ENCODE measurements at regions not wholly inside any gene's neighbourhood (a gene's known extent, or its start where the extent isn't known, plus 50 kb on each side); places are given as distances from the start of the nearest gene placed in this dataset.
"Not testable (repeated sequence)": the region's sequence is repeated elsewhere in the genome, so short reads cannot be mapped to it uniquely, and the experiment has no call there.

DNA sequence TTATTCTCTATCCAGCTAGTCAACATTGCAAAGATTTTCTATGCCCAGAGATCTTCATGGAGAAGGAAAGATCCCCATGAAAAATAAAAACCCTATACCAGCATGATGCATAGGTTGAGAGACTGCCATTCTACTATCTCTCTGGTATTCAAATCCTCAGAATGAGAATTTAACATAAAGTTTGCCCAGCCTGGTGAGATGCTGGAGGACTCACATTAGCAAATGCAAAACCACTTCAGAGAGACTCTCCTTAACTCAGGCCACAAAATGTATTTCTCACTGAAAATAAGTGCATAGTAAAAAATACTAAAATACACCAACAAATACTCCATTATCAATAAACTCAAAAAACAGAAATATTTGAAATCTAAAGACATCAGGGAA, 430.0 kb upstream of the RUNX1 start:
- no peak for DNase-seq

DNA sequence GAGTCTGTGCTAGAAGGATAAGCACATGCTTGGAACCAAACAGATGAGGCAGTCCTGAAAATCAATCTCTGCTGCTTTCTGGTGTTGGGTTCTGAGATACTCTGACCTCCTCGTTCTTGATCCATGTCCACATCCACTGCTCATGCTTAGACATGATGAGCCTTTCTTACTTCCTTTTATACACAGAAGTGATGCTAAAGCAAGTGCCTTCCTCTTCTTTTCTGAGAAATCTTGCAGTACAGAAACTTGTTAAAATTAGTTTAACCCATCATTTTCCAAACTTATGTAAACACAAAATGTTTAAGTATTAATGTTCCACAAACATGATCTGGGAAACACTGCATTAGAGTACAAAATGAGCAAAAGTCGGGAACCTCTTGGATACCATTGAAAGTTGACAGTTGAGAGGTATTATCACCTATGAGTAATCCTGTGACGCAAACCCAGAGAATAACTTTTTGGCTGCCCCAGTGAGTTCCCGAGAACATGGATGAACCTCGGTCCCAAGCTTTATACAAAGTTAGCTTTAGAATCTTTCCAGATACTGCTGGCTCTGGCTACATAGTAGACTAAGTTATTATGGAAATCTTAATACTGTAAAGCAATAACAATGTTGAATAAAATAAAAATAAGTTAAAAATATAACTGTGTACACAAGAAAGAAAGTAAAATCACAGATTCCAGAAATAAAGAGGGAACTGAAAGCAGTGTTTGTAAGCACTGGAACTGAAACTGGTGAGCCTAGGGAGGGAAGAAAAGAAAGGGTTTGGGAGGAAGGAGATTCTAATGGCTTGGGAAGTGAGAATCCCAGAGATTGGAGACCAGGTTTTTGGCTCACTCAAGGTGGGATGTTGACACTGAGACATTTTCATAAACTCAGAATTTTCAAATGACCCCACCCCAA, 429.3 kb upstream of the RUNX1 start:
- no peak for DNase-seq

DNA sequence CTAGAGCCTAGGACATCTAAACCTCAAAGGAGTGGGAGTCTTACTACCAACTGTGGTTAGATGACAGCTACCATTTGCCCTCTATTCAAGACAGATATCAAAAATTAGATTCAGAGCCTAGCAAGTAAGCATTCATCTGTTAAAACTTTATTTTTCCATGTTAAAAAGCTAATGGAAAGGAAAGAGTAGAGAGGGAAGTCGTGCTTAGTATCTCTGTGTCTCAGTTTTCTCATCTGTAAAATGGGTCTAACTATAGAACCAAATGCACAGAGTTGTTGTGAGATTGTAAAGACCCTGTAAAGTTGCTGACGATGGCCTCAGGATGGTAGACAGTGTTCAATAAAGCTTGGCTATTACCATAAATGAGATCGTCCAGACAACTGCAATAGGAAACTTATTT, 428.5 kb upstream of the RUNX1 start:
- DNase-seq = no peak

DNA sequence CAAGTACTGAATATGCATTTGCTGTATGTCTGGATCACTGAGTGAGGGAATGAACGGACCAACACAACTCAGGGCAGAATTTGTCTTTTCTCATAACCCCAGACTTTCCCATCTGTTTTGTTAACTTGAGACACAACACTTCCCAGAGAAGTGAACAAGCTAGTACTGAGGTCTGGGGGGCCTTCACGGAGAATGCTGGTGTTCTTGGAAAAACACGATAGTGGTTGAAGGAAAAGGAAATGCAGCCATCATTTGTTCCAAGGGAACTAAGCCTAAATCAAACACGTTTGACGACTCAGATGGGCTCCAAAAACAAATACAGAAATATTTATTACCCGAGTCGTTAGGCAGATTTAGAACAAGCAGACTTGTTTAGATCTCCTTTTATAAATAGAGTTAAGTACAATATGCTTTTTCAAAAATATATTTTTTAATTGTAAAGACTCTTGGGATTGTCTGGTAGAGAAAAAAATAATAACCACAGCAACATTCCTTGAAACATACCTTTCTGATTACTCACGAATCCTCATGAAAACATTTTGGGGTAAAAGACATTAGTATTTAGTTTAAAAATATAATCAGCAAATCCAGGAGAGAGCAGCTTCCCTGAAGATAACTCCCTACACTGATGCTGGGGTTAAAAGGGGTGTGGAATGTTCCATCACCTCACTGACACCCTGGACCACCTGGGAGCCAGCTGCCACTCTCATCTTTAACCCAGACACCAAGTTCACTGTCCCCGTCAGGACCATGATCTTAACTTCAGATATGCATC, 427.7 kb upstream of the RUNX1 start:
- no peak for DNase-seq

DNA sequence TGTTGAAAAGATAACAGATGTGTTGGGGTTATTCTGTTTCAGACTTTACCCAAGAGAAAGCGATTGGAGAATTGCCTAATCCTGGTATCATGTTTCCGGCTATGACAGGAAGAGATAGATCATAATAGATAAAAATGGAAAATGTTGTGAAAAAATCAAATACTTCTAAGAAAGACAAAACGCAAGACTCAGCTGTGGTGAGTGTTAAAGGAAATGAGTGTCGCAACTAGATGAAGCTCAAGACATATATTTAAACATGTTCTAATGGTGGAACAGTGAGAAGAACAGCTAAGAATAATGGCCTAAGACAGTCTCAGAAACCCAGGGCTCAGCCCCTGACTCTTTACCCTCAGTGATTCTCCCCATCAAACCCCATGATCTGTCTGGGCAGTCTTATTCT, 426.7 kb upstream of the RUNX1 start:
- DNase-seq = no peak

DNA sequence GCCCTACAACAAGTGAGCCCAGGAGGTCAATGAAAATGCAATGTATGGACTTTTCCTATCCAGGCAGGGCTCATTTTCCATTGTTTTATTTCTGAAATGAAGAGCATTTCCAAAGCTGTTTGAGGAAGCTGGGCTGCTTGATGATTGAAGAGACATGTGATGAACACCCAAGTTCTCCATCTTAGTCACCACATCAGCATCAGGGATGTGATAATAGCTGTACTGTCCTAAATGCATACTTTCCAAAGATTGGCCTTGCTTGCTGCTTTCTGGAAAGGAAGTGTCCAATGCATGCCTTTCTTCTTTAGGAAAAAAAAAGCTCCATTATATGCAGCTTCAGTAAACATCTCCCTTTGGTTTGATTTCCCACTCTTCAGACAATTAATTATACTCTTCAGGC, 425.9 kb upstream of the RUNX1 start:
- DNase-seq = no peak

DNA sequence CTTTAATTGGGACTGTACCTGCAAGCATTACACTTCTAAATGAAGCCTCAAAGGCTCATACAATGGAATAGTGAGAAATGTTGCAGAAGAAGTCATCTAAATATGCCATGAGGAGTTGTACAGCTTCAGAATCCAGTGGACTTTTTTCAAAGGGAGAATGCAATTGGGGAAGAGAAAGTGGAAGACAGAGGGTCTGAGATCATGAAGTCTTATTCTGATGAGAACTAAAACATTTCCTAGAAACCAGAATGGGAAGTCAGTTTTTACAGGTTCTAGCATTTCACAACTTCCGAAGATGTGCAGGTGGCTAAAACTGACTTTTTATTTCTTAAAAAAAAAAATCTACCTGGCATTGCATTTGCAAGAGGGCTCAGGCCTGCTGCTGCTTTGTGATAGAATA, 424.4 kb upstream of the RUNX1 start:
- no peak for DNase-seq

DNA sequence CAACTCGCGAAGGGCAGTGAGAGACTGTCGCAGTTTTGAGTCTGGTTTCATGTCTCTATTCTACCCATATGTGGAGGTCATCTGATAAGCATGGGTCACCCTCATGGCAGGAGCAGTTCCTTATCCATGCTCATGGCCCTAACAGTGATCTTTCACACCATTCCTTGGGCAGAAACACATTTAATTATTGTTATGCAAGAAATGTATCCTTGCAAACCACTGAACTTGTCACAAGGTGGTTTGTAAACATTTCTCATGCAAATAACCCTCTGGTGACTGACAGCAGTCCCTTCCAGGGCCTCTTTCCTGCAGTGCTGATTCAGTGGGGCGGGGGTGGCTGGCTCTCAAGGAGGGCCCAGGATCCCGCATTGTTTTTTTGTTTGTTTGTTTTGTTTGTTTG, 421.4 kb upstream of the RUNX1 start:
- DNase-seq = no peak

DNA sequence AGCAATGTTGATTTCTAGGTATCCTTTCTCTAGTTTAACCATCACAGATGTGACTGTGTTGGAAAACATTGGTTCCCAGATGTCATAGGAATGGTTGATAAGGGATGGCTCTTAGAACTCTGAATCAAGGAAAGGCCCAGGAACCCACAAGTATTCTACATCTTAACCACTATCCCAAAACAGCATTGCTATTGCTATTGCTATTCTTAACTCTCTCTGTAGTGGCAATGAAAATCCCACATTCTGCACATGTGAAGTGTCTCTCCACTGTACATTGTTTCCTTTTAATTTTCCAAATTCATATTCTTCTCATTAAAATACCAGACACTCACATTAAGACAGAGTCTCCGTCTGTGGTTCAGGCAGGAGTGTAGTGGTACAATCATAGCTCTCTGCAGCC, 420.4 kb upstream of the RUNX1 start:
- DNase-seq = no peak

DNA sequence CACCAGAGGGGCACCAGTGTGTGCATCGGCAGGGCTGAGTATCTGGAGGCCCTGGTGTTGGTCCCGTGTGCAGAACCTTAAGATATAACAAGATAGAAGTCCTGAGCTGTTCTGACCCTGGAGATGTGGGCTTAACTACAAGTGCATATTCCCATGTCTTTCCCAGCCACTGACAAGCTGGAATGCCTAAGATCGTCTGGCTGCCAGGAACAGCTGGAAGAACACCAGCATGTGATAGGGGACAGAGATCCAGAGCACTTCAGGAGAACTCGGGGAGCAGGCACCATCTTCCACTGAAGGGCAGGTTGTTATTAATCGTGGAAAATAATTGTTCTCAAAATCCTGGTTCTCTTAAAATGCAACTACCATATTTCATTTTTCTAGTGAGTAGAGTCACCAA, 419.9 kb upstream of the RUNX1 start:
- no peak for DNase-seq

DNA sequence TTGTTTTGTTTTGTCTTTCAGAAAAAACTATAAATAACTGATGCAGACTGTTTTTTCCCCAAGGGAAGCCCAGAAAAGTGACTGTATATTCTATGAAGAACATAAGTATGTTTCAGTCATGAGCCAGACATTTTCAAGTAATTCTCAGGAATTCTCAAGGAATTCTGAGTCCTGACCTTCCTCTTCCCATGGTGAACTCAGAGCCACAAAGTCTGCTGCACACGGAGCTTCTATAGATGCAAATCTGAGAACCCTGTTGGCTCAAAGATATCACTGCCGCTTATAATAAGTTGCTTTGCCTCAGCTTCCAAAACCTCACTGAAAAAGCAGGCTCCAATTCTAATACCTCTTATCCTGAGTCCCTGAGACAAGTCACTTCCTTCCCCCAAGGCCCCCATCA, 418.5 kb upstream of the RUNX1 start:
- no peak for DNase-seq

DNA sequence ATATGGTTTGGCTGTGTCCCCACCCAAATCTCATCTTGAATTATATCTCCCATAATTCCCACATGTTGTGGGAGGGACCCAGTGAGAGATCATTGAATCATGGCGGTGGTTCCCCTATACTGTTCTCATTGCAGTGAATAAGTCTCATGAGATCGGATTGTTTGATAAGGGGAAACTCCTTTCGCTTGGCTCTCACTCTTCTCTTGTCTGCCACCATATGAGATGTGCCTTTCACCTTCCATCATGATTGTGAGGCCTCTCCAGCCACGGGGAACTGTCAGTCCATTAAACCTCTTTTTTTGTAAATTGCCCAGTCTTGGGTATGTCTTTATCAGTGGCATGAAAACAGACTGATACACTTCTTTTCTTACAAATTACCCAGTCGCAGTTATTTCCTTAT, 417.6 kb upstream of the RUNX1 start:
- DNase-seq = not testable (repeated sequence)

DNA sequence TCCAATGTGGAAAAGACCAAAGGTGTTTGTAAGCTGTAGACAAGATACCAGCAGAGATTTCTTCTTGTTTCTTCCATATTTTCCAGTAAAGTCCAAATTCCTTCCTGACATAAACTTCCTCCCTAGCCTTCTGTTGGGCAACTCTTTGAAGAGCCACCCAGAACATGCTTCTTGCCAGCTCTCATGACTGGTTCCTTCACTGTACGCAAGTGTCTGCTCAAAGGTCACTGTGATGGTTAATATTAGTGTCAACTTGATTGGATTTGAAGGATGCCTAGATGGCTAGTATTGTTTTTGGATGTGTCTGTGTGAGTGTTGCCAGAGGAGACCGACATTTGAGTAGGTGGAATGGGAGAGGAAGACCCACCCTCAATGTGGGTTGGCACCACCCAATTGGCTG, 416.6 kb upstream of the RUNX1 start:
- no peak for DNase-seq

DNA sequence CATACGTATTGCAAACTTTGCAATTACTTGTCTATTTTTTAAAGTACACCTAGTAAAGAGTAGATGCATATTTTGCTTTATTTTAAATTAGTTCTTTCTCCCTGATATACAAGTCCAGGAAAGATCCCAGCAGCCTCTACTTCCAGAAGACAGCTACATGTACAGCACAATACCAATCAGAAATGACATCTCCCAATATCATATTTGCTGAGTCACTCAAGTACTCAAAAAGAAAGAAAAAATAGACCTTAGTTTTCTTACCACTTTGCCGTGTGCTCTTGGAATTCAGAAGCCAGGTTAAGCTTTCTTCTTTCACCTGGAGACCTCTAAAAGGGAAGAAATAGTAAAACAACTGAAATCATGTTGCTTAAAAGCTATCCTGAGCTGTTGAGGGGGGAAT, 412.6 kb upstream of the RUNX1 start:
- no peak for DNase-seq

DNA sequence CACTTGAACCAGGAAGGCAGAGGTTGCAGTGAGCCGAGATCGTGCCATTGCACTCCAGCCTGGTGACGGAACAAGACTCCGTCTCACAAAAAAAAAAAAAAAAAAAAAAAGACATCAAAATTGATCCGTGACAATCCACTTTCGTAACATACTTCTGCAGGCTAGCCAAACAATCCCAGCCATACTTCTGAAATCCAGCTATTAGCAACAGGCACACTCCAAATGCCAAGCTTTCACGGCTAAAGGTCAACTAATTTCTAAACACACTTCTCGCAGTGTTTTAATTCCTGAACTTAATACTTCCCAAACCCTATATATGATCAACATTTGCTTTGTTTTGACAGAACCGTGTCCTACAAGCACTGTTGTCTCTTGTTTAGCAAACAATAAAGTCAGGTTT, 411.3 kb upstream of the RUNX1 start:
- DNase-seq = no peak

DNA sequence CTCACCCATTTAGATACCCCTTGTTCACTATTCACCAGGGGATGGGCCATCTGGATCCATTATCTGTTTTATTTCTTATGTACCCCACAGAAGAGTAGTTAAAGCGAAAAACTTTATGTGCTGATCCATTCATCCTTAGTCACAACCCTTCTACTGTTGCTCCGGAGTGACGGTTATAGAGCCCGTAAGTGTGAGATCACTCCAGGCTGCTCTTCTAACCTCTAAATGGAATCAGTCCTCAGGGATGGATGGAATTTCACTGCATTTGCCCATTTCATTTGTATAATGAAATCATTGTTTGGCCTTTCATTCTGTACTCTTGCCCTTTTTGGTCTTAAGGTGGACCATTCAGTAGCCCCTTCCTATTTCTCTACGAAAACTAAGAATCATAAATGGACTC, 409.3 kb upstream of the RUNX1 start:
- no peak for DNase-seq

DNA sequence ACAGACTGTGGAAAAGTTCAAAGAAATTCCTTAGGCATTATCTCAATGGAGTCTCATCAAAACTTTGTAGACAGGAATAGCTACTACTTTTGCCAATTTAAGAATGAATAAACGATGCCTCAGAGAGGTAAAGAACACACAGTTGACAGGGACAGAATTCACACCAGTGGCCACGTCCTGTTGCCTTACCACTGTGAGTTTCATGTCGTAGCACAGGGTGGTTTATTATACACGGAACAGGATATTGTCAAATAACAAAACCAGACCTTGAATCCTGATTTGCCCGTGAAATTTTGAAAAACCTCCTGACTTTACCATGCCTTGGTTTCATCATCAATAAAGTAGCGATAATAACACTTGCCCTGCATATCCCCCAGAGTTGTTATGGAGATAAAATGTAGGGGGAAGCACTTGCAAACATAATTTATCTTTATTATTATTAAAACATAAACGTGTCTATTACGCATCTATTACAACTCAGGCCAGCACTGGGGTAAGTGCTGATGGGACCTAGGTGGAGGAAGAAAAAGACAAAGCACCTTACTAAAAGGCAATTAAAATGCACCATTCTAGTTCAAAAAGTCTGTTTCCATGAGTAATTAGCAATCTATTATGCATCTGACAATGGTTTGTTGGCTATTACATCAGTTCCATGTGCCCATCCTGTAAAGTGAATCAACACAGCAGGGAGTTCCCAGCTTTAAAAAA, 408.1 kb upstream of the RUNX1 start:
- no peak for DNase-seq

DNA sequence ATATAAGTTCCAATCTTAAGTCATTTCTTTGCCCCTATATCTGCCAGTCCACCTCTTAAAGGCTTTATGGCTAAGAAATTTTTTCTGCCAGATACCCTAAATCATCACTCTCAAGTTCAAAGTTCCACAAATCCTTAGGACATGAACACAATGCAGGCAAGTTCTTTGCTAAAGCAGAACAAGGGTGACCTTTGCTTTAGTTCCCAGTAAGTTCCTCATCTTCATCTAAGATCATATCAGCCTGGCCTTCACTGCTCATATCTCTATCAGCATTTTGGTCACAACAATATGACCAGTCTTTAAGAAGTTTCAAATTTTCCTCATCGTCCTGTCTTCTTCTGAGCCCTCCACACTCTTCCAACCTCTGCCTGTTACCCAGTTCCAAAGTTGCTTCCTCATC, 402.2 kb upstream of the RUNX1 start:
- DNase-seq = no peak

DNA sequence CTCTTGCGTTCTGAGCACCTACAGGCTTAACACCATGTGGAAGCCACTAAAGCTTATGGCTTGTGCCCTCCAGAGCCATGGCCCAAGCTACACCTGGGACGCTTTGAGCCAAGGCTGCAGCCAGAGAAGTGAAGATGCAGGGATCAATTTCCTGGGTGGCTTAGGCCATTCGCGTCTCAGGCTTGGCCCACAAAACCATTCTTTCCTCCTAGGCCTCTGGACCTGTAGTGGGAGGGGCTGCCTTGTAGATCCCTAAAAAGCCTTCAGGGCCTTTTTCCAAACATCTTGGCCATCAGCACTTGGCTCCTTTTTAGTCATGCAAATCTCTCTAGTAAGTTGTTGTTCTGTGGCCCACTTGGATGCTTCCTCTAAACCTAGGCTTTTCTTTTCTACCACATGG, 401.7 kb upstream of the RUNX1 start:
- no peak for DNase-seq

DNA sequence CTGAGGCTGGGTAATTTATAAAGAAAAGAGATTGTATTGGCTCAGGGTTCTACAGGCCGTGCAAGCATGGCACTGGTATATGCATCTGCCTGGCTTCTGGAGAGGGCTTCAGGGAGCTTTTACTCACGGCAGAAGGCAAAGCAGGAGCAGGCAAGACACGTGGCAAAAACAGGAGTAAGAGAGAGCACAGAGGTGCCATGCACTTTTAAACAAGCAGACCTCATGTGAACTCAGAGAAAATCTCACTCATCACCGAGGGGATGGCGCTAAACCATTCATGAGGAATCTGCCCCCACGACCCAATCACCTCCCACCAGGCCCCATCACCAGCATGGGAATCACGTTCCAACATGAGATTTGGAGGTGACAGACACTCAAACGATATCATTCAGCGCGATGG, 400.7 kb upstream of the RUNX1 start:
- DNase-seq = no peak

DNA sequence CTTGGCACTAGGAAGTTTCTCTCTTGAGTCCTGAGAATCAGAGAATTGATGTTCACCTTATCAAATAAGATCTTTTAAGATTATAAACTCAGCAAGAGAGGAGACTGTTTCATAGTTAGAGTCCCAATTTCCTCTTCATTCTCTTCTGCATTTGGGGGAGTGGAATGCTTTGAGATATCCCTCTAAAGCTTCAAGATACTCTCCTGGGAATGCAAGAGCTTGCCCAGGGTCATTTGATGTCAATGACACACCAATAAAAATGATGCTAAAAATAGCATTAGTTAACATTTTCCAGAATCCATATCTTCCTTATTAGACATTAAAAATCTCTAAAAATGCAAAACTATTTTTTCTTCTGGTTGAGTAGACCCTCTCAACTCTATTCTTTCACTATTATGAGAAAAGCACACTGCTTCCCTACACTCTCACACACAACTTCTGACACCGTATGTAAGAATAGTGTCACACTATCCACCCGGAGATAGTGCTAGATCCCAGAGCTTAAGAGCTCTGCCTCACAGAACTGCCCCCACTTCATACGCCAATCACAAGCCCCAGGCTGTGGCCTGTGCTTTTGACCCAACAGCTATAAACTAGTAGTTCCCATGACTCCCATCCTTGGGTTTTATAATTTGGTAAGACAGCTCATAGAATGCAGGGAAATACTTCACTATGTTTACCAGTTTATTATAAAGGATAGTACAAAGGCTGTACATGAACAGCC, 399.9 kb upstream of the RUNX1 start:
- no peak for DNase-seq

DNA sequence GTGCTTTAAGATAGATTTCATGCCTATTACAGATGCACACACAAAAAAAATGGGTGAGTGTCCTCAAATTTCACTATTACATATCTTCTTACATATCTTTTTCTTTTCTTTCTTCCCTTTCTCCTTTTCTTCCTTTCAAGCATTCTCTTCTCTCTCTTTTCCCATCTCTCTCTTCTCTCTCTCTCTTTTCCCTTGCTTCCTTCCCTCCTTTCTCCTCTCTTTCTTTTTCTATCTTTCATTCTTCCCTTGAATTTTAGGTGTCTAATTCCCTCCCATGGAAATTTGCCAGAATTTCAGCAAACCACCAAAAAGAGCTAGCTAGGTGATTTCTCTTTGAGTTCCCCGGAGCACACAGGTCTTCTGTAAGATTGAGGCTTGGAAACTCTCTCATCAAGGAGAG, 395.3 kb upstream of the RUNX1 start:
- DNase-seq = no peak
